Ascending aorta (tissue), 2 donors: ENCODE measurements at regions not wholly inside any gene's neighbourhood (a gene's known extent, or its start where the extent isn't known, plus 50 kb on each side); places are given as distances from the start of the nearest gene placed in this dataset.

Source experiments
- DNase-seq, 2 donors: peaks; one replicate each; pipeline ENCODE4 v3.0.0-alpha.2; 2019; ENCODE audit warnings: low spot score in 2 of 2
- H3K27ac ChIP-seq, 2 donors: fragments of 200-600 bp; sonication (generic); one replicate each; pipeline ENCODE4 v1.5.1; 2016 to 2017; ENCODE audit warnings: mild to moderate bottlenecking in 1 of 2
- H3K27me3 ChIP-seq: fragments of 200-600 bp; sonication (generic); one replicate; pipeline ENCODE4 v1.5.1; 2017
- H3K36me3 ChIP-seq, 2 donors: fragments of 200-600 bp; sonication (generic); one replicate each; pipeline ENCODE4 v1.5.1; 2016
- H3K4me1 ChIP-seq, 2 donors: fragments of 200-600 bp; sonication (generic); one replicate each; pipeline ENCODE4 v1.5.1; 2016 to 2017; ENCODE audit warnings: mild to moderate bottlenecking in 1 of 2
- H3K4me3 ChIP-seq, 2 donors: fragments of 200-600 bp; sonication (generic); one replicate each; pipeline ENCODE4 v1.5.1; 2016 to 2017; ENCODE audit warnings: mild to moderate bottlenecking in 1 of 2
- H3K9me3 ChIP-seq, 2 donors: fragments of 200-600 bp; sonication (generic); one replicate each; pipeline ENCODE4 v1.5.1; 2016
- CTCF ChIP-seq, 3 experiments: fragments of 200-600 bp in 2 of 3; fragments of 450-650 bp in 1 of 3; sonication (generic) in 2 of 3; IDR thresholded peaks; one replicate each; pipeline ENCODE4 v1.5.1; 2016 to 2019; ENCODE audit warnings: antibody characterized with exemption in 3 of 3, mild to moderate bottlenecking in 1 of 3, moderate library complexity in 1 of 3
- intact Hi-C: fragments of 100-400 bp; cut with DNase I; formaldehyde crosslinking; loops from one replicate; pipeline ENCODE4 v1.15.1; 2023

GRCh38 chr5:67331296-67331925 lies 134.8 kb upstream of the CD180 start:
- Histone ChIP-seq H3K9me3 (peaks cover 0 to 6% of the 10 kb centered on the region in 2 donors), H3K4me1 (no peaks in the 10 kb centered on the region), H3K4me3 (no peak overlapping the region), H3K36me3 (no peaks in the 10 kb centered on the region), H3K27me3 (no peaks in the 10 kb centered on the region), H3K27ac (no peak overlapping the region)
- no peak for TF ChIP-seq CTCF (IDR thresholded peaks at IDR 0.05)
- DNase-seq = no peak
- intact Hi-C loops = no loop called here

GRCh38 chr5:67319935-67320725 lies 123.5 kb upstream of the CD180 start:
- no peaks in the 10 kb centered on the region for H3K27me3 ChIP-seq
- H3K4me3 ChIP-seq = no peak overlapping the region
- H3K27ac ChIP-seq = no peak overlapping the region
- H3K4me1 ChIP-seq = peaks cover 0 to under 1% of the 10 kb centered on the region in 2 donors
- no peaks in the 10 kb centered on the region for H3K9me3 ChIP-seq
- no peaks in the 10 kb centered on the region for H3K36me3 ChIP-seq
- intact Hi-C loops = no loop called here
- TF ChIP-seq CTCF (IDR thresholded peaks at IDR 0.05) = no peak
- no peak for DNase-seq

GRCh38 chr5:67318746-67319145 lies 122.1 kb upstream of the CD180 start:
- intact Hi-C loops = no loop called here
- Histone ChIP-seq H3K27me3 (no peaks in the 10 kb centered on the region), H3K36me3 (no peaks in the 10 kb centered on the region), H3K9me3 (no peaks in the 10 kb centered on the region), H3K4me1 (peaks cover 3 to 6% of the 10 kb centered on the region in 2 donors), H3K27ac (no peak overlapping the region), H3K4me3 (no peak overlapping the region)
- no peak for DNase-seq
- no peak for TF ChIP-seq CTCF (IDR thresholded peaks at IDR 0.05)

- no peak overlapping the region for H3K27ac ChIP-seq
Measured at GRCh38 chr5:67317603-67318002, 121.0 kb upstream of the CD180 start.

GRCh38 chr5:67316695-67317094 lies 120.1 kb upstream of the CD180 start:
- Histone ChIP-seq H3K4me1 (peaks cover 3 to 6% of the 10 kb centered on the region in 2 donors), H3K4me3 (no peak overlapping the region), H3K36me3 (no peaks in the 10 kb centered on the region), H3K27me3 (no peaks in the 10 kb centered on the region), H3K9me3 (no peaks in the 10 kb centered on the region), H3K27ac (no peak overlapping the region)
- intact Hi-C loops = no loop called here
- no peak for TF ChIP-seq CTCF (IDR thresholded peaks at IDR 0.05)
- DNase-seq = no peak

More at GRCh38 chr5:67317603-67318002, 121.0 kb upstream of the CD180 start:
- intact Hi-C loops = no loop called here
- no peaks in the 10 kb centered on the region for H3K36me3 ChIP-seq
- no peaks in the 10 kb centered on the region for H3K27me3 ChIP-seq
- H3K4me3 ChIP-seq = no peak overlapping the region
- H3K4me1 ChIP-seq = peaks cover 3 to 6% of the 10 kb centered on the region in 2 donors
- DNase-seq = no peak
- no peak for TF ChIP-seq CTCF (IDR thresholded peaks at IDR 0.05)
- no peaks in the 10 kb centered on the region for H3K9me3 ChIP-seq
